Dendritic cell treated with granulocyte-macrophage colony-stimulating factor and Interleukin-4, amounts not matched to agents 40 ng/mL and 50 ng/mL, for 4 days (primary cell): ENCODE measurements at regions not wholly inside any gene's neighbourhood (a gene's known extent, or its start where the extent isn't known, plus 50 kb on each side); places are given as distances from the start of the nearest gene placed in this dataset.

ENCODE experiments used
- H3K27ac Mint-ChIP-seq: one replicate; pipeline ENCODE4 v1.8.0; 2022; ENCODE audit warnings: mild to moderate bottlenecking, mixed read lengths
- H3K27me3 Mint-ChIP-seq: one replicate; pipeline ENCODE4 v1.8.0; 2022; ENCODE audit warnings: mild to moderate bottlenecking, mixed read lengths
- H3K36me3 Mint-ChIP-seq: one replicate; pipeline ENCODE4 v1.8.0; 2022; ENCODE audit warnings: low read depth, mixed read lengths
- H3K4me1 Mint-ChIP-seq: one replicate; pipeline ENCODE4 v1.8.0; 2022; ENCODE audit warnings: low read depth, mixed read lengths
- H3K4me3 Mint-ChIP-seq: one replicate; pipeline ENCODE4 v1.8.0; 2022; ENCODE audit warnings: mild to moderate bottlenecking, moderate library complexity, mixed read lengths
- H3K9me3 Mint-ChIP-seq: one replicate; pipeline ENCODE4 v1.8.0; 2022; ENCODE audit warnings: mixed read lengths
- intact Hi-C: fragments of 100-400 bp; cut with micrococcal nuclease; formaldehyde crosslinking; loops from one replicate; pipeline ENCODE4 v1.15.0; 2022

DNA sequence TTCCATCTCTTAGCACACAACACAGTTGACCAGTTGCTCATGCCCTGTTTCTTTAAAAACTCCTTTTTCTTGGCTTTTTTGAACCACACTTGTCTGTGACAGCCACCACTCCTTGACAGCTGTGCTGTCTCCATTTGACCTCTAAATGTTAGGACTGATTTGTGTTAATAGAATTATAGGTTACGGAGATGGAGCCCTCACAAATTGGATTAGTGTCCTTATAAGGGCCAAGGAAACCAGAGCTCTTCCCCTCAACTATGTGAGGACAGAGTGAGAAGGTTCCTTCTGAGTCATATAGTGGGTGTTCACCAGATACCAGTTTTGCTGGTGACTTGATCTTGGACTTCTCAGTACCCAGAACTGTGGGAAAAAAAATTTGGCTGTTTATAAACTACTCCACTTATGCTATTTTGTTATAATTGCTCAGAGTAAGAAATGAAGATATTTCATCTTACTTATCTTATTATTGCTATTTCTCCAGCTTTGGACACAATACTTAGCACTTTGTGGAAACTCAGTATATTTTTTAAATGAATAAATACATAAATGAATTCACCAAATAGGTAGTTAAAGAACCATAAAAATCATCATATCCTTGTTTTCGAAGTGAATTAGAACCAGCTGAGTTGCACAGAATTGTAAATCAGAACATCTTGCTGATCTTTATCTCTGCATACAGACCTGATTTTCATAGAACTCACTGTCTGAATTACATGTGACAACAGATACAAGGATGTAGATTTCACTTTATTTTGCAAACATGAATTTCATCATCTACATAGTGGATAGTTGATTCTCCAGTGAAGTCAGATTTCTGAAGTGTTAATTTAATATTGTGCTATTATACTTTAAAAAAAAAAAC is 598.5 kb upstream of the IRAK1BP1 start:
- Mint-ChIP-seq H3K27ac (no peak overlapping the region), H3K36me3 (no peaks in the 10 kb centered on the region), H3K9me3 (peaks cover 8% of the 10 kb centered on the region), H3K27me3 (no peaks in the 10 kb centered on the region), H3K4me1 (no peaks in the 10 kb centered on the region), H3K4me3 (no peak overlapping the region)
- intact Hi-C loops, result no loop called here

DNA sequence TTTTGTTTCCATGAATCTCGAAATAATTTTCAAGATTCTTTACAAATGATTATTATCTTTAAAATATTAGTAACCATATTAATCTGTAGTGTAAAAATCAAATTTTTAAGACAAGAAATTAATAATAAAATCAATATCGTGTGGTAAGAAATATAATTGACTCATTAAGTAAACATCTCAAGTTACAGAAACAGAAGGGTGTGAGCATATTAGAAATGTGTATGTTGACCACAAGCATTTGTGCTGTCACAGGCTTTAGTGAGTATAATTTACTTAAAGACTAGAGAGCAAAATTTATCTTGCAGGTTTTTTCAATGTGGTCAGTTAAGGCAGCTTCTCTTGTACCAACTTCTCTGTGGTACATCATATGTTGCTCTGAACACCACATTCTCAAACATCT is 566.5 kb upstream of the IRAK1BP1 start:
- intact Hi-C loops, result no loop called here
- H3K4me1 Mint-ChIP-seq, result no peaks in the 10 kb centered on the region
- H3K36me3 Mint-ChIP-seq, result no peaks in the 10 kb centered on the region

DNA sequence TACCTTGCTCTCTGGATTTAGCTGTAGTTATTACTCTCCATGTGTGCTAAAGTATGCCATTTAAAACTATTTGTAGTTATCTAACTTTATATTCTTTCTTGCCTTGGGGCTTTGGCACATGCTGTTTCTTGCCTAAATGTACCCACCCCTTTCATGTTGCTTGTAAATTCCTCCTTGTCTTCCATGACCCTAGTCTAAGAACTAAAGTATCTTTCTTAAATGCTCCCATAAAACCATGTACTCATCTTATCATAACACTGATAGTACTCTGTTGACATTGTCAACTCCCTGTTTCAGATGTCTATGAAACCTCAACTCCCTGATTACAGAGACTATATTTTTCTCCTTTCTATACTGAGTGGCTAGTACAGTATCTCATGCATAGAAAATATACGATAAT is 564.9 kb upstream of the IRAK1BP1 start:
- Mint-ChIP-seq H3K4me1 (no peaks in the 10 kb centered on the region), H3K36me3 (no peaks in the 10 kb centered on the region), H3K9me3 (no peaks in the 10 kb centered on the region), H3K27me3 (no peaks in the 10 kb centered on the region), H3K27ac (no peak overlapping the region), H3K4me3 (no peak overlapping the region)
- intact Hi-C loops, result no loop called here

More for the DNA sequence above, 566.5 kb upstream of the IRAK1BP1 start:
- no peaks in the 10 kb centered on the region for H3K27me3 Mint-ChIP-seq
- no peaks in the 10 kb centered on the region for H3K9me3 Mint-ChIP-seq
- no peak overlapping the region for H3K4me3 Mint-ChIP-seq
- H3K27ac Mint-ChIP-seq, result no peak overlapping the region

DNA sequence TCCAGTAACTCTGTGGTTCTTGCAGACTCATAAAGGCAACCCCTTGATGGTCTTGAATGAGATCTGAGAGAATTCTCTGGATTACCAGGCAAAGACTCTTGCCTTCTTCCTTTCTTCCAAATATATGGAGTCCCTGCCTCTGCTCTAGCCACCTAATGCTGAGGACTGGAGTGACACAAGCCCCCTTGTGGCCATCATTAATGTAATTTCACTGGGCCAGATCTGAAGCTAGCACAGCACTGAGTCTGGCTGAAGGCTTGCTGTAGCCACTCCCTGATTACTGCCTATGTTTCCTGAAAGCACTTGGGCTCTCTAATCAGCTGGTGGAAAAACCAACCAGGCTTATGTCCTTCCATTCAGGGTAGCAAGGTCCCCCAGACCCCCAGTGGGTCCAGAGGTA is 559.3 kb upstream of the IRAK1BP1 start:
- H3K4me1 Mint-ChIP-seq, result no peaks in the 10 kb centered on the region
- H3K36me3 Mint-ChIP-seq, result no peaks in the 10 kb centered on the region
- H3K9me3 Mint-ChIP-seq, result no peaks in the 10 kb centered on the region
- no peak overlapping the region for H3K4me3 Mint-ChIP-seq
- H3K27me3 Mint-ChIP-seq, result no peaks in the 10 kb centered on the region
- no peak overlapping the region for H3K27ac Mint-ChIP-seq
- intact Hi-C loops, result no loop called here

DNA sequence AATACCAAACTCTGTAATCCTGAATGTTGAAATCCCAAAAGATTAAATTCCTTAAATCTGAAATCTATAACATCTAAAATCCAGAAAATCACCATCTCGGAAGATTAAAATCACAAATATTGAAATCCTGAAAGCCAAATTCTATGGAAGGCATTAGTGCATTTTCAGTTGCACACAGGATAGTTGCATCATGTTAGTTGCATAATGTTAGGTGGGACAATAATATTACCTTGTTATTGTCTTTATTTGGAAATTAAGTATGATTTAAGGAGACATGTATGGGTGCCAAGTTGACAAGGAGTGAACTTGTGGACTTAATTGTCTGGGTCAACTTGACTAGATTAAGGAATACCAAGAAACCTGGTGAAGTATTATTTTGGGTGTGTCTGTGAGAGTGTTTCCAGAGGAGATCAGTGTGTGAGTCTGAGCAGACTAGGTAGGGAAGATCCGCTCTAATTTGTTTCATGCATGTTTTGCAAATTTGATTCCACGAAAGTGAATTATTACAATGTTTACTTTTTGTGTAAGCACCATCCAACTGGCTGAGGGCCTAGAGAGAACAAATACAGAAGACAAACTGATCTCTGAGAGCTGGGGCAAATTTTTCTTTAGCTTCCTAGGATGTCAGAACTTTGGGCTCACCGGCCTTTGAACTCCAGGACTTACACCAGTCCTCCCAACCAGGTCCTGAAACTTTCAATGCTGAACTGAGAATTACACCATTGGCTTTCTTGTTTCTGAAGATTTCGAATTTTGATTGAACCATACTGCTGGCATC is 545.1 kb upstream of the IRAK1BP1 start:
- H3K36me3 Mint-ChIP-seq, result no peaks in the 10 kb centered on the region
- H3K9me3 Mint-ChIP-seq, result peaks cover 10% of the 10 kb centered on the region
- intact Hi-C loops, result no loop called here
- H3K27ac Mint-ChIP-seq, result no peak overlapping the region
- no peak overlapping the region for H3K4me3 Mint-ChIP-seq
- H3K4me1 Mint-ChIP-seq, result no peaks in the 10 kb centered on the region
- H3K27me3 Mint-ChIP-seq, result no peaks in the 10 kb centered on the region

DNA sequence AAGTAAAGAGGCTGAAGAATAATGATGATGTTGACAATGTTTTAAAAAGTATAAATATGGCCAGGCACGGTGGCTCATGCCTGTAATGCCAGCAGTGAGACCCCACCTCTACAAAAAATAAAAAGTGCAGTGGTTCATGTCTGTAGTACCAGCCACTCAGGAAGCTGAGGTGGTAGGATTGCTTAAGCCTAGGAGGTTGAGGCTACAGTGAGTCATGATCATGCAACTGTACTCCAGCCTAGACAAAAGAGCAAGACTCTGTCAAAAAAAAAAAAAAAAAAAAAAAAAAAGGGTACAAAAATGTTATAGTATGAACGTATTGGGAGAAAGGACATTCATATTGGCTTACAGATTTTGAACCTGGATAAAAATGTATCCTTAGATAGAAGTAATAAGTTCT is 543.1 kb upstream of the IRAK1BP1 start:
- no peaks in the 10 kb centered on the region for H3K4me1 Mint-ChIP-seq
- no peak overlapping the region for H3K27ac Mint-ChIP-seq
- peaks cover 10% of the 10 kb centered on the region for H3K9me3 Mint-ChIP-seq
- no peaks in the 10 kb centered on the region for H3K27me3 Mint-ChIP-seq
- intact Hi-C loops, result no loop called here
- no peaks in the 10 kb centered on the region for H3K36me3 Mint-ChIP-seq
- no peak overlapping the region for H3K4me3 Mint-ChIP-seq

DNA sequence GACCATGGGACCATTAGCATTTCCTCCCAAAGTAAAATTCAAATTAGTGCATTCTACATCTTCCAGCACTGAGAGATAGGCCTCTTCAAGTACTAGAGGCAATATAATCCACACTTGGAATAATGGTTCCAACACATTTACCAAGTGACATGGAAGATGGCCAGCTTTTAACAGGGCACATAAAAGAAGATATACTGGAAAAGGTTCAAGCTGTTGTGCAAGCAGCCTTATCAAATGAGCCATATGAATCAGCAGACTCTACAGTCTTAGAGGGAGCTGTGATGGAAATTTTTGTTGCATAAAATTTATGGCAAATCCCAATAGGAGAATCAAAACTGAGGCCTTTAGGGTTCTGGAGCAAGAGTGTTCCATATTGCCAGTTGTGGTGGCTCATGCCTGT is 526.6 kb upstream of the IRAK1BP1 start:
- H3K4me1 Mint-ChIP-seq, result no peaks in the 10 kb centered on the region
- intact Hi-C loops, result no loop called here
- no peak overlapping the region for H3K27ac Mint-ChIP-seq
- H3K27me3 Mint-ChIP-seq, result no peaks in the 10 kb centered on the region
- H3K36me3 Mint-ChIP-seq, result no peaks in the 10 kb centered on the region
- H3K9me3 Mint-ChIP-seq, result peaks cover 10% of the 10 kb centered on the region
- no peak overlapping the region for H3K4me3 Mint-ChIP-seq

DNA sequence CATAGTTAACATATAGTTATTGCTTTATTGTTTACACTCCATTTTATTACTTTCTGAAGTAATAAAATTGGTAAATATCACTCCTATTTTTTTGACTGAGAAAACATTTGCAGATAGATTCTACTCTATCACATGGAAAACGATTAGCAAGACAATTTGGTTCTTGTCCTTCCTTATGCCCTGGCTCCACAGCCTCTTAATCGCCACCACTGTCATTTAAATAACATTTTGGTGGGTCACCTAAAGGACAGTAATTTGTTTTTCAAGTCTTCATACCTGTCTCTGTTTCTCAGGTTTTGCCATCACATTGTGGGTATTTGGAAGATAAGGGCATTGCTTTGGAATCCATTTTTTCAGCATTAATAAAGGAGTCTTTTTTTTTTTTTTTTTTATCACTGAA is 521.5 kb upstream of the IRAK1BP1 start:
- Mint-ChIP-seq H3K36me3 (no peaks in the 10 kb centered on the region), H3K27ac (no peak overlapping the region), H3K9me3 (peaks cover 10% of the 10 kb centered on the region), H3K4me3 (no peak overlapping the region), H3K27me3 (no peaks in the 10 kb centered on the region), H3K4me1 (no peaks in the 10 kb centered on the region)
- intact Hi-C loops, result no loop called here

DNA sequence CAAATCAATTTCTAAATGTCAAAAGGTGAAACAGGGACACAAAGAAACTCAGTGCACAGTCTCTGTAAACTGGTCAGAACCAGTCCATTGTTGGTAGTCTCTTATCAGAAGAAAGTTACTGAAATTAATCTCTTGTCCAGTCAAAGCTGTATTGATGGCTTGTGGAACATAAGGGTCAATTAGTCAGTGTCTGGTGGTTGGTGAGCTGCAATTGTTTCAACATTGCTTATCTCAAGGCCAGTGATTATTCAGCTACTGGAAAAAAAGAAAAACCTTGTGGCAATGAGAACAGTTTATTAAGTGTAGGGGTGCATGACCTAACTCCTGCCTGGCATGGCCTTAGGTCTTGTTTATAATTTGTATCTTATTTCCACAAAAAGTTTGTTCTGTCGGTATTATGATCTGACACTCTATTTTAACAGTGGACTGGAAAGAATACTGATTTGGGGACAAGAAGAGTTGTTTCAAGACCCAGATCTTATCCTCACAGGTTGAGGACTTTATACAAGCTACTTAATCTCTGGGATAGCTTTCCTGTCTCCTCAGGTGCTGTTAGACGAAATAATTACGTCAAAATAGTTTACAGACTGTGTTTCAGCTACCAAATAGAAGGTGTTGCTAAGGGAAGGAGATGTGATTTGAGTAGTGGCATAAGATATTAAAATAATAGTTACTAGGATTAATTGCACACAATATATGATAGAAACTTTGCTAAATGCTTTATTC is 520.0 kb upstream of the IRAK1BP1 start:
- intact Hi-C loops, result no loop called here
- Mint-ChIP-seq H3K27ac (no peak overlapping the region), H3K4me1 (no peaks in the 10 kb centered on the region), H3K9me3 (peaks cover 10% of the 10 kb centered on the region), H3K36me3 (no peaks in the 10 kb centered on the region), H3K27me3 (no peaks in the 10 kb centered on the region), H3K4me3 (no peak overlapping the region)

DNA sequence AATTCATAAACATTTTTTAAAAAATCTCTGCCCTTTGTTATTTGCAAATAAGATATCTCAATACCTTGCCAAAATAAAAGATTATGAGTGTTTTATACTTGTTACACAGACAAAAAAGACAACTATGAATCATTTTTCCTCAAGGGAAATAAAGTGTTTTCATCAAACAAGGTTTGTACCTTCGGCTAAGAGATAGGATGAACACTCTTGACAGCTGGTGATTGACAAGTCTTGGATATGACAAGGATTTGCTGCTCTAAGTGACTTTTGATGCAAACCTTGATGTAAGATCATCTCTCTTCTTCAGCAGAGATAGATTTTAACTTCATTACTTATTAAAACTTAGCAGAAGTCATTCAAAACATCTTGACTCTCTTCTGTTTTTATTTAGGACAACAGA is 514.3 kb upstream of the IRAK1BP1 start:
- Mint-ChIP-seq H3K9me3 (peaks cover 35% of the 10 kb centered on the region), H3K36me3 (no peaks in the 10 kb centered on the region), H3K27me3 (no peaks in the 10 kb centered on the region), H3K27ac (no peak overlapping the region), H3K4me1 (no peaks in the 10 kb centered on the region), H3K4me3 (no peak overlapping the region)
- intact Hi-C loops, result no loop called here

DNA sequence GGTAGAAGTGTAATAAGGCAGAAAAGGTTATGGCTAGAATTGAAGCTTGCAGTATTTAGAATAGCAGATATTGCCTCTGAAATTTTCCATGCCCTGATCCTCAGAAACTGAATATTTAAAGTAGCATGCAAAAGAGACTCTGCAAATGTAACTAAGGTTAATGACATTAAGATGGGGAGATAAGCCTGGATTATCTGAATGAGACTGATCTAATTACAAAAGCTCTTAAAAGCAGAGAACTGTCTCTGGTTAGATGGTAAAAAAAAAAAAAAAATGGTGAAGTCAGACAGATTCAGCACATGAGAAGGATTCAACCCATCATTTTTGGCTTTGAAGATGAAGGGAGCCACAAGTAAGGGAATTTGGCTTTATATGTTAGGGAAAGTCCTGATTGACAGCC is 503.7 kb upstream of the IRAK1BP1 start:
- Mint-ChIP-seq H3K27ac (no peak overlapping the region), H3K9me3 (peaks cover 16% of the 10 kb centered on the region), H3K36me3 (no peaks in the 10 kb centered on the region), H3K4me3 (no peak overlapping the region), H3K27me3 (no peaks in the 10 kb centered on the region), H3K4me1 (no peaks in the 10 kb centered on the region)
- intact Hi-C loops, result no loop called here

DNA sequence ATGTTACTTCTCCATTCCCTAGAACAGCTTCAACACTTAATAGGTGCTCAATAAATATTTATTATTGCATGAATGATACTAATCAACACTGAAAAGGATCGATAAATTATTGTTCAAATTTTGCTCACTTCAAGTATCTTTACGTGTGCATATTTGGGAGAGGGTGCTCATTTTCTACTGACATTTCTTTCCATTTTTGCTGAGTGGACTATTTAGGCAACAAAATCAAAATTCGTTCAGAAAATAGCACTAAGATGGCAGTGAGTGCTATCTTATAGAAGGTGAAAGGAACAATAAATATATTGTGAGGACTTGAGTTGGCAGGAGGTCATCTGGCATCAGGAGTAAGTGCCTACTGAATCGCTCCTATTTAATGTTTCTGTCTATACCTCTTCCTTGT is 501.9 kb upstream of the IRAK1BP1 start:
- Mint-ChIP-seq H3K9me3 (peaks cover 25% of the 10 kb centered on the region), H3K27me3 (no peaks in the 10 kb centered on the region), H3K4me3 (no peak overlapping the region), H3K4me1 (no peaks in the 10 kb centered on the region), H3K36me3 (no peaks in the 10 kb centered on the region), H3K27ac (no peak overlapping the region)
- intact Hi-C loops, result no loop called here

DNA sequence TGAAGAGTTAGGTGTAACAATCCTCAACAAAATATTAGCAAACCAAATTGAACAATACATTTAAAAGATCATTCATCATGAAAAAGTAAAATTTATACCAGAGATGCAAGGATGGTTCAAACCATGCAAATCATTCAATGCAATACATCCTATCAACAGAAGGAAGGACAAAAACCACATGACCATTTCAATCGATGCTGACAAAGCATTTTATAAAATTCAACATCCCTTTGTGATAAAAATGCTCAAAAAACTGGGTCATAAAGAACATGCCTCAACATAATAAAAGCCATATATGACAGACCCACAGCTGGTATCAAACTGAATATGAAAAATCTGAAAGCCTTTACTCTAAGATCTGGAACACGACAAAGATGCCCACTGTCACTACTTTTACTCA is 490.3 kb upstream of the IRAK1BP1 start:
- intact Hi-C loops, result no loop called here
- H3K27ac Mint-ChIP-seq, result no peak overlapping the region
- H3K4me1 Mint-ChIP-seq, result no peaks in the 10 kb centered on the region
- H3K27me3 Mint-ChIP-seq, result no peaks in the 10 kb centered on the region
- H3K9me3 Mint-ChIP-seq, result peaks cover 67% of the 10 kb centered on the region
- no peak overlapping the region for H3K4me3 Mint-ChIP-seq
- H3K36me3 Mint-ChIP-seq, result no peaks in the 10 kb centered on the region

DNA sequence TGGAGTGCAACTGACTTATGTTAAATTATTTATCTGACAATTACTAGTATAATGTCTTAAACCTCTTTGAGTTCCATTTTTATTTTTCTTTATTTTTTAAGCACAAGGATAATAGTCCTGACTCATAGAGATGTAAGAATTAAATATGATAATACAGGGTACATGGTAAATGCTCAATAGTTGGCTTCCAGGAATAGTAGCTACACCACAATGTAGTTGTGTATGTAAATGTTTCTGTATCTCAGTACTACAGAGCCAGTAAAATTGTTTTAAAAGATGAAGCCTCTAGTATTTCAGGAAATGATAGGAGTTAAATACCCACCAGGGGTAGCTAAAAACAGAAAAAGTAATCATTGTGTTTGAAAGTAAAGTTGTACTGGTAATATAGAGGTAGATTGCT is 487.4 kb upstream of the IRAK1BP1 start:
- Mint-ChIP-seq H3K4me1 (no peaks in the 10 kb centered on the region), H3K36me3 (no peaks in the 10 kb centered on the region), H3K9me3 (peaks cover 53% of the 10 kb centered on the region), H3K27me3 (no peaks in the 10 kb centered on the region), H3K27ac (no peak overlapping the region), H3K4me3 (no peak overlapping the region)
- intact Hi-C loops, result no loop called here
